ENCODE measurements at regions not wholly inside any gene's neighbourhood (a gene's known extent, or its start where the extent isn't known, plus 50 kb on each side); places are given as distances from the start of the nearest gene placed in this dataset.

DNA sequence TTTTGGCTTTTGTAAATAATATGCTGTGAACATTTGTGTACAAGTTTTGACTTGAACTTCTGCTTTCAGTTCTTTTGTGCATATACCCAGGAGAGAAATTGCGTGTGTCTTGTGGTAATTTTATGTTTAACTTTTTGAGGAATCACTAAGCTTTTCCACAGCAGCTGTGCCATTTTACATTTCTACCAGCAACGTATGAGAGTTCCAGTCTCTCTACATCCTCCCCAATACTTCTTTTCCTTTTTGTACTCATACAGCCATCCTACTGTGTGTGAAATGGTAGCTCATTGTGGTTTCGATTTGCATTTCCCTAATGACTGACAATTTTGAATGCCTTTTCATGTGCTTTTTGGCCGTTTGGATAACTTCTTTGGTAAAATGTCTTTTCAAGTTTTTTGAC is 66.3 kb upstream of the INHBA start:
- Histone ChIP-seq H3K4me3 (no peak overlapping the region), H3K4me1 (no peaks in the 10 kb centered on the region), H3K9me3 (no peaks in the 10 kb centered on the region), H3K27ac (no peak overlapping the region), H3K27me3 (no peaks in the 10 kb centered on the region), H3K36me3 (no peaks in the 10 kb centered on the region)
- DNase-seq = no peak
- TF ChIP-seq, protein P1, sequence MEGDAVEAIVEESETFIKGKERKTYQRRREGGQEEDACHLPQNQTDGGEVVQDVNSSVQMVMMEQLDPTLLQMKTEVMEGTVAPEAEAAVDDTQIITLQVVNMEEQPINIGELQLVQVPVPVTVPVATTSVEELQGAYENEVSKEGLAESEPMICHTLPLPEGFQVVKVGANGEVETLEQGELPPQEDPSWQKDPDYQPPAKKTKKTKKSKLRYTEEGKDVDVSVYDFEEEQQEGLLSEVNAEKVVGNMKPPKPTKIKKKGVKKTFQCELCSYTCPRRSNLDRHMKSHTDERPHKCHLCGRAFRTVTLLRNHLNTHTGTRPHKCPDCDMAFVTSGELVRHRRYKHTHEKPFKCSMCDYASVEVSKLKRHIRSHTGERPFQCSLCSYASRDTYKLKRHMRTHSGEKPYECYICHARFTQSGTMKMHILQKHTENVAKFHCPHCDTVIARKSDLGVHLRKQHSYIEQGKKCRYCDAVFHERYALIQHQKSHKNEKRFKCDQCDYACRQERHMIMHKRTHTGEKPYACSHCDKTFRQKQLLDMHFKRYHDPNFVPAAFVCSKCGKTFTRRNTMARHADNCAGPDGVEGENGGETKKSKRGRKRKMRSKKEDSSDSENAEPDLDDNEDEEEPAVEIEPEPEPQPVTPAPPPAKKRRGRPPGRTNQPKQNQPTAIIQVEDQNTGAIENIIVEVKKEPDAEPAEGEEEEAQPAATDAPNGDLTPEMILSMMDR (IDR thresholded peaks at IDR 0.05) = no peak
- no peak for TF ChIP-seq POLR2A (IDR thresholded peaks at IDR 0.05)

DNA sequence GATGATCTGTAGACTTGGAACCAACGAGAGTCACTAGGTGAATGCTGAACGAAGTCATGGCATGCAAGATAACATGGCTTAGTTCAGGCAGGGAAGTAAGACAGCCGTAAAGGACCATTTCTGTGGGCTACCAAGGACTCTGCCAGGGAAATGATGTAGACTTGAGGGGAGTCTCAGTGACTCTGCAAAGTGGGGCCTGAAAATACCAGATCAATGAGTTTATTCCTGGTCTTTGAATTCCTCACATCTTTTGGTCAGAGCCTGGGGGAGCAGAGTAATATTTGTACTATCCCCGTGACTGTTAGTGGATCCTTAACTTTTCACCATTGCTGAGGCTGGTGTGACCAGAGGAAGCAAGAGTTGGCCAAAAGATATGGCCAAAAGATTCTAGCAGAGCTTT is 60.7 kb upstream of the INHBA start:
- DNase-seq = no peak
- Histone ChIP-seq H3K36me3 (no peaks in the 10 kb centered on the region), H3K4me3 (no peak overlapping the region), H3K27me3 (no peaks in the 10 kb centered on the region), H3K4me1 (no peaks in the 10 kb centered on the region), H3K27ac (no peak overlapping the region), H3K9me3 (no peaks in the 10 kb centered on the region)
- TF ChIP-seq POLR2A (IDR thresholded peaks at IDR 0.05) = no peak
- TF ChIP-seq, protein P1 (IDR thresholded peaks at IDR 0.05) = no peak

DNA sequence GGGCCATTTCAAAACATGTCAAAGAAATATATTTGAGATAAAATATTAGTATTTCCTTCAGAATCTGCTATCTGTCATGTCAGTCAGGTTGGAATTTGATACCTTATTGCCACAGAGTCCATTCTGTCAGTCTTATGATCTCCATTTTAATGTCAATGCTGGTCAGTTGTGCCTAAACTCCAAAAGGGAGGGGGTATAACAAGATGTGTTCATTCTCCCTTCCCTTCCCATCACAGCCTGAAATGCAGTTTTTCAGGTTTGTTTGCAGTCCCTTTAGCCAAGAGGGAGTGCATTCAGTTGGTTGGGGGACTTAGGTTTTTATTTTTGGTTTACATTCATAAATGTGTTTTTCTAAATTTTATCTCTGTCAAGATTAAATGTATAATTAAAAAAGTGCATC is 59.8 kb upstream of the INHBA start:
- no peak for DNase-seq

DNA sequence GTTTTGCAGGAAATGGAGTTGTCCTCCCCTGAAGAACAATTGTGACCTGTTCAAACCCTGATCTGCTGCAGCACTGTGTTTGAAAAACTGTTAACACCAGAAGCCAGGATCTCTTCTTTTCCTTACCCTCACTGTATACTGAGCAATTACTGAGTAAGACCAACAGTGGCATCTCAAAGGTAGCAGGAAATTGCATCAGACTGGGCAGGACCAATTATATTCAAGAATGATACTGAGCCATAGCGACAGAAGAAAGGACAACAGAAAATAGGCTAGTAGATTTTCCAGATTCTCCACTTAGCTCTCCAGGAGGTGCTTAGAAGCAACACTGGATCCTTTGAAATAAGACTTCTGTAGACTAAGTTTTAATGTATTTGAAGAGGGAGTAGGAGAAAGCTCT is 57.4 kb upstream of the INHBA start:
- no peak for TF ChIP-seq POLR2A (IDR thresholded peaks at IDR 0.05)
- TF ChIP-seq, protein P1 (IDR thresholded peaks at IDR 0.05) = no peak
- no peak overlapping the region for H3K27ac ChIP-seq
- H3K4me3 ChIP-seq = no peak overlapping the region
- no peaks in the 10 kb centered on the region for H3K9me3 ChIP-seq
- H3K4me1 ChIP-seq = no peaks in the 10 kb centered on the region
- H3K27me3 ChIP-seq = no peaks in the 10 kb centered on the region
- DNase-seq = no peak
- H3K36me3 ChIP-seq = no peaks in the 10 kb centered on the region

More for the DNA sequence above, 59.8 kb upstream of the INHBA start:
- H3K4me1 ChIP-seq = no peaks in the 10 kb centered on the region
- H3K36me3 ChIP-seq = no peaks in the 10 kb centered on the region
- no peak for TF ChIP-seq POLR2A (IDR thresholded peaks at IDR 0.05)
- TF ChIP-seq, protein P1 (IDR thresholded peaks at IDR 0.05) = no peak
- H3K4me3 ChIP-seq = no peak overlapping the region
- H3K27ac ChIP-seq = no peak overlapping the region
- no peaks in the 10 kb centered on the region for H3K9me3 ChIP-seq
- H3K27me3 ChIP-seq = no peaks in the 10 kb centered on the region

DNA sequence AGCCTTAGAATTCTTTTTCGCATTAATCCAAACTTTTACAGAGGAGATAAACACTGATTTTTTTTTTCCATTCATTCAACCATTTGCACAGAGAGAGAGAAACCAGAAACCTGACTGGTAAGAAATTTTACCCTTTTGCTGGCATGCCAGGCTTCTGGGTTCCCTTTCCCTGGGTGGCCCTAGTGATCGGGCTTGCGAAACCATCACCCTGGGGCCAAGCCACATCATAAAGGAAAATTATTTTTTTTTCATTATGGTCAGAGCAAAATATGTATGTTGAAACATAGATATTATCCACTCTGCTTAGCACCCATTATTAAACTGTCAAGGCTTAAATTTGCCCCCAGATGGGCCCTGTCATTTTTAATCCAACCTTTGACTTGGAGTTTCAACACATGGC is 55.4 kb upstream of the INHBA start:
- Histone ChIP-seq H3K27ac (no peak overlapping the region), H3K4me1 (no peaks in the 10 kb centered on the region), H3K9me3 (no peaks in the 10 kb centered on the region), H3K4me3 (no peak overlapping the region), H3K27me3 (no peaks in the 10 kb centered on the region), H3K36me3 (no peaks in the 10 kb centered on the region)
- TF ChIP-seq, protein P1 (IDR thresholded peaks at IDR 0.05) = no peak
- TF ChIP-seq POLR2A (IDR thresholded peaks at IDR 0.05) = no peak
- no peak for DNase-seq

DNA sequence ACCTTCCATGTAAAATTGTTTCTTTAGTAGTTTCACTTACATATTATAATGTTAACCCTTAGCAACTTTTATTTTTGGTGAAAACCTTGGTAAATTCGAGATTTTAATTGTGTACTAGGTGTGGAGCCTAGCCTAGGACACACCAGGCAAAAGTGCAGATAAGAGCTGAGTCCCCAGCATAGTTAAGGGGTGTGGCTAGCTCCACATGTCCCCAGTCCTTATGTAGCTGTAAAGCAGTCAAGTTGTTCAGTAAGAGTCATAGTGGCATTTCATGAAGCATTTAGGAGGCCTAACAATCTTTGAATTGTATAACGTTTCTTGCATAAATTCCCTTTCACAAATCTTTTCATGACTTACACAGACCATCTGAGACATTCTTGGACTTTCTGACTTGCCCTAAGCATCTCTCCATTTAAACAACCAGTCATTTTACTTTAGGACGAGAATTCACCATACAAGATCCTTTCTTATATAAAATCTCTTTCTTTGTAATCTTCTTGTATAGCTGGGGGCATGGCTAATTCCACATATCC is 53.8 kb upstream of the INHBA start:
- no peak for TF ChIP-seq POLR2A (IDR thresholded peaks at IDR 0.05)
- TF ChIP-seq, protein P1 (IDR thresholded peaks at IDR 0.05) = no peak

More for the DNA sequence above, 53.8 kb upstream of the INHBA start:
- no peak for DNase-seq
- Histone ChIP-seq H3K4me1 (no peaks in the 10 kb centered on the region), H3K36me3 (no peaks in the 10 kb centered on the region), H3K27me3 (no peaks in the 10 kb centered on the region), H3K9me3 (no peaks in the 10 kb centered on the region), H3K27ac (no peak overlapping the region), H3K4me3 (no peak overlapping the region)

Data from Peyer's patch (tissue), 4 donors.